ENCODE measurements at regions not wholly inside any gene's neighbourhood (a gene's known extent, or its start where the extent isn't known, plus 50 kb on each side); places are given as distances from the start of the nearest gene placed in this dataset.

GRCh38 chr16:72369274-72369673 is 197.3 kb upstream of the PMFBP1 start:
- Mint-ChIP-seq H3K27ac (no peak overlapping the region), H3K36me3 (ENCODE audit: low read depth) (peaks cover 17% of the 10 kb centered on the region), H3K4me3 (no peak overlapping the region), H3K4me1 (no peaks in the 10 kb centered on the region), H3K9me3 (peaks cover 9% of the 10 kb centered on the region), H3K27me3 (no peaks in the 10 kb centered on the region)
- DNase-seq (no peak), ATAC-seq (ENCODE audit: low read depth) (no peak)
- intact Hi-C loops (cut with micrococcal nuclease) = no loop called here
- POLR2A ChIA-PET = no interaction called here
- CTCF ChIA-PET = no interaction called here
- TF ChIP-seq, protein P1, sequence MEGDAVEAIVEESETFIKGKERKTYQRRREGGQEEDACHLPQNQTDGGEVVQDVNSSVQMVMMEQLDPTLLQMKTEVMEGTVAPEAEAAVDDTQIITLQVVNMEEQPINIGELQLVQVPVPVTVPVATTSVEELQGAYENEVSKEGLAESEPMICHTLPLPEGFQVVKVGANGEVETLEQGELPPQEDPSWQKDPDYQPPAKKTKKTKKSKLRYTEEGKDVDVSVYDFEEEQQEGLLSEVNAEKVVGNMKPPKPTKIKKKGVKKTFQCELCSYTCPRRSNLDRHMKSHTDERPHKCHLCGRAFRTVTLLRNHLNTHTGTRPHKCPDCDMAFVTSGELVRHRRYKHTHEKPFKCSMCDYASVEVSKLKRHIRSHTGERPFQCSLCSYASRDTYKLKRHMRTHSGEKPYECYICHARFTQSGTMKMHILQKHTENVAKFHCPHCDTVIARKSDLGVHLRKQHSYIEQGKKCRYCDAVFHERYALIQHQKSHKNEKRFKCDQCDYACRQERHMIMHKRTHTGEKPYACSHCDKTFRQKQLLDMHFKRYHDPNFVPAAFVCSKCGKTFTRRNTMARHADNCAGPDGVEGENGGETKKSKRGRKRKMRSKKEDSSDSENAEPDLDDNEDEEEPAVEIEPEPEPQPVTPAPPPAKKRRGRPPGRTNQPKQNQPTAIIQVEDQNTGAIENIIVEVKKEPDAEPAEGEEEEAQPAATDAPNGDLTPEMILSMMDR (IDR thresholded peaks at IDR 0.05) = no peak

DNA sequence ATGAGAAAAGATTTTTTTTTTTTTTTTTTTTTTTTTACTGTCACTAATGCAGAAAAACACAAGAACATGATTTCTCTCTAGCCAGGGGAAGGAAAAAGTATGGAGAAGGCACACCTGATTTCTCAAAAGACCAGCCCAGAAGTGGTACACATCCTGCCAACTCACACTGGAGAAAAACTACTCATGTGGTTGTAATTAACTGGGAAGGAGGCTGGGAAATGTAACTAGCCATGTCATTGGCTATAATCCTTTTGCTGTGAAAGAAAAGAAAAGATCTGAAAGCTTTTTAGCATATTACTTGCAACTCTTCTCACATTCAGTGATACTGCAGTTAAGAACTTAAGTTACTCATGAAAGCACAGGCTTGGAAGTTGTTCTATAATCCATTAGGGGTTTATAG is 195.9 kb upstream of the PMFBP1 start:
- Mint-ChIP-seq H3K27ac (no peak overlapping the region), H3K9me3 (peaks cover 9% of the 10 kb centered on the region), H3K4me1 (no peaks in the 10 kb centered on the region), H3K4me3 (no peak overlapping the region), H3K27me3 (no peaks in the 10 kb centered on the region), H3K36me3 (ENCODE audit: low read depth) (peaks cover 17% of the 10 kb centered on the region)
- ChIA-PET POLR2A (no interaction called here), CTCF (no interaction called here)
- DNase-seq (no peak), ATAC-seq (ENCODE audit: low read depth) (no peak)
- TF ChIP-seq, protein P1 (IDR thresholded peaks at IDR 0.05) = no peak
- intact Hi-C loops (cut with micrococcal nuclease) = no loop called here

- H3K27me3 Mint-ChIP-seq = no peaks in the 10 kb centered on the region
- peaks cover 9% of the 10 kb centered on the region for H3K9me3 Mint-ChIP-seq
- no peak overlapping the region for H3K4me3 Mint-ChIP-seq
- no peak overlapping the region for H3K27ac Mint-ChIP-seq
- ATAC-seq (ENCODE audit: low read depth) (no peak), DNase-seq (no peak)
- ChIA-PET CTCF (no interaction called here), POLR2A (no interaction called here)
- intact Hi-C loops (cut with micrococcal nuclease) = no loop called here
- H3K36me3 Mint-ChIP-seq (ENCODE audit: low read depth) = peaks cover 10% of the 10 kb centered on the region
- no peaks in the 10 kb centered on the region for H3K4me1 Mint-ChIP-seq
- TF ChIP-seq, protein P1 (IDR thresholded peaks at IDR 0.05) = no peak
Measured at GRCh38 chr16:72362973-72363372, 191.0 kb upstream of the PMFBP1 start.

DNA sequence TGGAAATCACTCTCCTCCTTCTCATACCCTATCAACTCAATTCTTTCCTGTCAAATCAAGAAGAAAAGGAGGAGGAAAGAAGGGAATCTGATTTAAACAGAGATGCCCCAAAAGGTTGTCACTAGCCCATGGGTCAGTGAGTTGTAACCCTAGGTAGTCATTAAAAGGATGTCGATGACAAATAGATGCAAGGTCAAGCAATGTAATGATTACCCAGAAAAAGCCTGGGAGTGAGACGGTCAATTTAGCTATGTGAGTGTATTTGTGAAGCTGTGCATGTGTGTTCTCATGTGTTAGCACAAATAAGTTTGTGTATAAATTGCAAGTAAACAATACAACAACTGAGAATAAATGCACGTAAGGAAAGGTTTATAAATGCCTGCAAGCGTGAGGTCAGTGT is 190.5 kb upstream of the PMFBP1 start:
- CTCF ChIA-PET = no interaction called here
- POLR2A ChIA-PET = no interaction called here
- Mint-ChIP-seq H3K27me3 (no peaks in the 10 kb centered on the region), H3K4me3 (no peak overlapping the region), H3K4me1 (no peaks in the 10 kb centered on the region), H3K27ac (no peak overlapping the region), H3K9me3 (peaks cover 7% of the 10 kb centered on the region), H3K36me3 (ENCODE audit: low read depth) (peaks cover 5% of the 10 kb centered on the region)
- intact Hi-C loops (cut with micrococcal nuclease) = no loop called here
- ATAC-seq (ENCODE audit: low read depth) (no peak), DNase-seq (no peak)
- TF ChIP-seq, protein P1 (IDR thresholded peaks at IDR 0.05) = no peak

DNA sequence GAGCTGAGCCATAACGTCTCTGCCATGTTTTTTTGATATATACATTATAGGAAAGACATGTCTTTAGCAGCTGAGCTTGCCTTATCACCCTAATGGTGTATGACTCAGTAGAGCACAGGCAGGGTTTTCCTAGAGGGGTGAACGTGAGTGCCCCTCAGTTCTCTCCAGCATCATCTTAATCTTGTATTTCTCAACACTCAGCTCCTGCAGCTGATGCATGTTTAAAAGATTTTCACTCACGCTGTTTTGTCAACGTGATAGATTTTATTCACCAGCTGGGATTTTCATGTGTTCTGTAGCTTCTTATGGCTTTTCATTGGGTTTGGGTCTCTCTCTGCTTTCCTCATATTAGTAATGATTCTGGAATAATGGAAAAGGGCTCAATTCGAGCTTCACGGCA is 186.0 kb upstream of the PMFBP1 start:
- ATAC-seq (ENCODE audit: low read depth) (no peak), DNase-seq (no peak)
- ChIA-PET POLR2A (no interaction called here), CTCF (interaction anchor here (1.6 kb wide), 1 partner anchor 38 kb away, joined by 5 read pairs; no protein-coding TSS in a partner anchor)
- peaks cover 3% of the 10 kb centered on the region for H3K9me3 Mint-ChIP-seq
- H3K36me3 Mint-ChIP-seq (ENCODE audit: low read depth) = no peaks in the 10 kb centered on the region
- intact Hi-C loops (cut with micrococcal nuclease) = no loop called here
- TF ChIP-seq, protein P1 (IDR thresholded peaks at IDR 0.05) = no peak
- H3K27ac Mint-ChIP-seq = no peak overlapping the region
- H3K4me1 Mint-ChIP-seq = no peaks in the 10 kb centered on the region
- H3K4me3 Mint-ChIP-seq = no peak overlapping the region
- no peaks in the 10 kb centered on the region for H3K27me3 Mint-ChIP-seq
